Keratinocyte (primary cell): ENCODE measurements at regions not wholly inside any gene's neighbourhood (a gene's known extent, or its start where the extent isn't known, plus 50 kb on each side); places are given as distances from the start of the nearest gene placed in this dataset.

Experiments used
- DNase-seq: peaks from one replicate; pipeline ENCODE4 v3.0.0-alpha.2; 2011; ENCODE audit warnings: low read depth, missing footprints, low spot score
- FAIRE-seq: peaks from 2 replicates; lab custom pipeline; 2011; peaks lifted over from hg19 to GRCh38; lab: Jason Lieb, UNC
- H2AFZ ChIP-seq: 2 replicates; pipeline ENCODE4 v1.6.0; 2012; ENCODE audit warnings: low read length, control low read depth, inconsistent platforms; ENCODE audit not compliant: control insufficient read depth
- H3K27ac ChIP-seq: 2 replicates; pipeline ENCODE4 v1.5.1; 2011; ENCODE audit warnings: low read length; ENCODE audit not compliant: control insufficient read depth, insufficient read depth
- H3K27me3 ChIP-seq: 3 replicates; pipeline ENCODE4 v1.6.0; 2011; ENCODE audit warnings: low read length; ENCODE audit not compliant: control insufficient read depth, insufficient read depth; ENCODE audit errors: extremely low read depth
- H3K36me3 ChIP-seq, 2 experiments: 2 replicates in 1 of 2; 3 replicates in 1 of 2; pipeline ENCODE4 v1.5.1; 2011; ENCODE audit warnings: low read length in 2 of 2, mild to moderate bottlenecking in 1 of 2; ENCODE audit not compliant: control insufficient read depth in 2 of 2, insufficient read depth in 2 of 2; ENCODE audit errors: extremely low read depth in 1 of 2
- H3K4me1 ChIP-seq: 3 replicates; pipeline ENCODE4 v1.5.1; 2011; ENCODE audit warnings: low read length; ENCODE audit not compliant: control insufficient read depth, insufficient read depth; ENCODE audit errors: extremely low read depth
- H3K4me2 ChIP-seq: 3 replicates; pipeline ENCODE4 v1.6.0; 2011; ENCODE audit warnings: low read depth, low read length; ENCODE audit not compliant: control insufficient read depth, insufficient read depth; ENCODE audit errors: extremely low read depth
- H3K4me3 ChIP-seq, 3 experiments: fragments of 200-600 bp in 1 of 3; sonication (generic) in 1 of 3; 2 replicates in 2 of 3; 3 replicates in 1 of 3; pipeline ENCODE4 v1.5.1; 2011 to 2016; ENCODE audit warnings: low read length in 3 of 3, mild to moderate bottlenecking in 3 of 3, control low read depth in 2 of 3, inconsistent platforms in 1 of 3, low read depth in 1 of 3, mixed read lengths in 1 of 3, mixed run types in 1 of 3, moderate library complexity in 1 of 3; ENCODE audit not compliant: control insufficient read depth in 2 of 3, insufficient read depth in 2 of 3; ENCODE audit errors: extremely low read depth in 1 of 3
- H3K79me2 ChIP-seq: 2 replicates; pipeline ENCODE4 v1.6.0; 2012; ENCODE audit warnings: low read length; ENCODE audit not compliant: control insufficient read depth, insufficient read depth
- H3K9ac ChIP-seq: 3 replicates; pipeline ENCODE4 v1.6.0; 2011; ENCODE audit warnings: low read length; ENCODE audit not compliant: control insufficient read depth, insufficient read depth; ENCODE audit errors: extremely low read depth
- H3K9me1 ChIP-seq: 3 replicates; pipeline ENCODE4 v1.6.0; 2011; ENCODE audit warnings: low read length; ENCODE audit not compliant: control insufficient read depth, insufficient read depth; ENCODE audit errors: extremely low read depth
- H3K9me3 ChIP-seq: 2 replicates; pipeline ENCODE4 v1.5.1; 2012; ENCODE audit warnings: low read depth, low read length; ENCODE audit not compliant: control insufficient read depth
- H4K20me1 ChIP-seq: 3 replicates; pipeline ENCODE4 v1.6.0; 2011; ENCODE audit warnings: low read length; ENCODE audit not compliant: control insufficient read depth, insufficient read depth; ENCODE audit errors: extremely low read depth
- CTCF ChIP-seq, 3 experiments: IDR thresholded peaks in 1 of 3; conservative IDR thresholded peaks in 1 of 3; optimal IDR thresholded peaks in 1 of 3; 2 replicates in 2 of 3; 3 replicates in 1 of 3; pipeline versions ENCODE3 to v1.5.1; 2011; ENCODE audit warnings: low read length in 3 of 3, mild to moderate bottlenecking in 3 of 3, moderate library complexity in 2 of 3, control low read depth in 1 of 3, inconsistent platforms in 1 of 3; ENCODE audit not compliant: insufficient read depth in 2 of 3; ENCODE audit errors: extremely low read depth in 1 of 3
- EZH2 ChIP-seq: IDR thresholded peaks from one replicate; pipeline ENCODE4 v1.6.1; 2012; ENCODE audit warnings: inconsistent platforms, mild to moderate bottlenecking, low read length, moderate library complexity
- dilution Hi-C: fragments of 300-500 bp; cut with MboI; formaldehyde crosslinking; loops from one replicate; pipeline ENCODE4 v1.7.0; 2020; ENCODE audit warnings: low sequenced_read_pairs; ENCODE audit not compliant: extremely low pct_ligation_motif_present

GRCh38 chr22:47392729-47393128, 630.3 kb downstream of the TBC1D22A start:
- dilution Hi-C loops = no loop called here
- H3K4me3 ChIP-seq = no peak overlapping the region
- H3K27ac ChIP-seq = no peak overlapping the region
- H2AFZ ChIP-seq = no peak overlapping the region
- H3K4me2 ChIP-seq = no peak overlapping the region
- H3K27me3 ChIP-seq = no peaks in the 10 kb centered on the region
- DNase-seq (no peak), FAIRE-seq (no peak)
- no peaks in the 10 kb centered on the region for H3K4me1 ChIP-seq
- H3K9ac ChIP-seq = no peak overlapping the region
- no peak for TF ChIP-seq CTCF (optimal IDR thresholded peaks at IDR 0.05 in 1 of 3, IDR thresholded peaks at IDR 0.05 in 1 of 3, conservative IDR thresholded peaks at IDR 0.05 in 1 of 3; ENCODE audit: extremely low read depth in 1 of 3, insufficient read depth in 2 of 3, low read length in 3 of 3)
- no peak for TF ChIP-seq EZH2
- peaks cover 12% of the 10 kb centered on the region for H3K9me3 ChIP-seq
- no peaks in the 10 kb centered on the region for H3K79me2 ChIP-seq
- no peaks in the 10 kb centered on the region for H4K20me1 ChIP-seq
- no peaks in the 10 kb centered on the region for H3K9me1 ChIP-seq
- no peaks in the 10 kb centered on the region for H3K36me3 ChIP-seq

GRCh38 chr22:47392054-47392347, 629.6 kb downstream of the TBC1D22A start:
- no peak for DNase-seq
- Histone ChIP-seq H3K27ac (no peak overlapping the region), H2AFZ (no peak overlapping the region), H3K36me3 (no peaks in the 10 kb centered on the region), H3K9ac (no peak overlapping the region), H3K9me3 (peaks cover 12% of the 10 kb centered on the region), H3K79me2 (no peaks in the 10 kb centered on the region), H3K4me1 (no peaks in the 10 kb centered on the region), H3K9me1 (no peaks in the 10 kb centered on the region), H3K4me3 (no peak overlapping the region), H3K4me2 (no peak overlapping the region), H3K27me3 (no peaks in the 10 kb centered on the region), H4K20me1 (no peaks in the 10 kb centered on the region)
- TF ChIP-seq CTCF (optimal IDR thresholded peaks at IDR 0.05 in 1 of 3, IDR thresholded peaks at IDR 0.05 in 1 of 3, conservative IDR thresholded peaks at IDR 0.05 in 1 of 3; ENCODE audit: extremely low read depth in 1 of 3, insufficient read depth in 2 of 3, low read length in 3 of 3) = no peak
- no peak for TF ChIP-seq EZH2
- no peak for FAIRE-seq
- dilution Hi-C loops = no loop called here
